GM21619 (cell line): ENCODE measurements at regions not wholly inside any gene's neighbourhood (a gene's known extent, or its start where the extent isn't known, plus 50 kb on each side); places are given as distances from the start of the nearest gene placed in this dataset.
"Not testable (repeated sequence)": the region's sequence is repeated elsewhere in the genome, so short reads cannot be mapped to it uniquely, and the experiment has no call there.

ENCODE experiments used
- ATAC-seq: cut with Tn5 transposase; IDR thresholded peaks from one replicate; pipeline ENCODE4 v1.9.1; 2021; ENCODE audit not compliant: unreplicated experiment

DNA sequence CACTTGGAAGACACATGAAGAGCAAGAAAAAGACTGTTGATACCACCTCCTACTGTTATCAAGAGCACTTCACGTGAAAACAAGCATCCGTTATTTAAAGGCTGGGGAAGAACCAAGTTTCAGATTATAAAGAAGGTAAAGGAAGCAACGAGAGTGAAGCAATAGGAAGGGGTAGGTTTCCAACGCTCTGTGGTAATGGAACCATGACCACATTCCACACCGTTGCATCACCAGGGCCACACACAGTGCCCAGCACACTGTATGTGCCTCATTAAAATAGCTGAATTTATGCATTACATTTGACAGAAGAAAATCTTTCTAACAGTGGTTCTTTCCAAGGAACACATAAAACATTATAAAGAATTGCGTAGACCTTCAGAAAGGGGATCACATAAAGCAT is 435.8 kb downstream of the MRPL39 start:
- no peak for ATAC-seq

- ATAC-seq, result no peak
Observed at GRCh38 chr21:25170681-25171080, 436.6 kb downstream of the MRPL39 start.

GRCh38 chr21:25169370-25169769 is 437.9 kb downstream of the MRPL39 start:
- ATAC-seq, result no peak

GRCh38 chr21:25166904-25167303 is 440.4 kb downstream of the MRPL39 start:
- not testable (repeated sequence) for ATAC-seq

- ATAC-seq, result no peak
Observed at GRCh38 chr21:25161571-25161970, 445.7 kb downstream of the MRPL39 start.

DNA sequence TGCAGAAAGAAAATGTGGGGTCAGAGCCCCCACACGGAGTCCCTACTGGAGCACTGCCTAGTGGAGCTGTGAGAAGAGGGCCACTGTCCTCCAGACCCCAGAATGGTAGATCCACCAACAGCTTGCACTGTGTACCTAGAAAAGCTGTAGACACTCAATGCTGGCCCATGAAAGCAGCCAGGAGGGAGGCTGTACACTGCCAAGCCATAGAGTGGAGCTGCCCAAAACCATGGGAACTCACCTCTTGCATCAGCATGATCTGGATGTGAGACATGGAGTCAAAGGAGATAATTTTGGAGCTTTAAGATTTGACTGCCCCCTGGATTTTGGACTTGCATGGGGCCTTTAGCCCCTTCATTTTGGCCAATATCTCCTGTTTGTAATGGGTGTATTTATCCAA is 452.3 kb downstream of the MRPL39 start:
- not testable (repeated sequence) for ATAC-seq

DNA sequence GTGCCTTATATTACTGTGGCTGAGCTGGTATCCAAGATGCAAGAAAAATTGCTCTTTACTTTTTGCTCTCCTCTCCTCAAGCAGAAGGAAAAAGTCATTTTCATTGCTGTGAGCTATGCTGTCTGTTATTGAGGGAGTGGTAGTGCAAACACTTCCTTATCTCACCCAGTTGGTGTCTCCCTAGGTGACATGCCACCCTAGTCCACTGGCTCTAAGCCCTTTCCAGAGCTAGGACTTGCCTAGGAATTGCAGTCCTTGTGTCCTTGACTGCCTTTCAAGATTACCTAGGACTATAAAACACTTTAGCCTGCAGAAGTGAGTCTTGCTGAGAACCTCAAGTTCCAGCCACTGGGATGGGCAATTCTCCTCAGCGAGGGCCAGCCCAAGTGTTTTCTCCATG is 458.3 kb downstream of the MRPL39 start:
- no peak for ATAC-seq

GRCh38 chr21:25139414-25139813 is 467.9 kb downstream of the MRPL39 start:
- ATAC-seq, result no peak

DNA sequence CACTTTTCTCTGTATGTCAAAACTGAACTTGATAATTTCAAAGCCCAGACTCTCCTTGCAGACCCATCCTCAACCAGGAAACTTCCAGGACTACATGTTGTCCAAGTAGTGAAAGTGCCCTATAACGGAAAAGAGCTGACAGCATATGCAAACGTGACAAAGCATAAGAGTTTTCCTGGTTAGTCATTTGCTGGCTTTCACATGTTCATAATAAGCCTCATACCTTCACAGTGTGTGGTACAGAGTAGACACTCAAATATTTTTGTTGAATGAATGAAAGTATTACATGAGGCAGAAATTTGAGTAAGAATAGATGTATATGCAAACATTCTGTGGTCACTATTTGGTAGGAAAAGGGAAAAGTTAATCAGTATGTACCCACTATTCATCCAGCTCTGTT is 473.3 kb downstream of the MRPL39 start:
- ATAC-seq, result no peak

DNA sequence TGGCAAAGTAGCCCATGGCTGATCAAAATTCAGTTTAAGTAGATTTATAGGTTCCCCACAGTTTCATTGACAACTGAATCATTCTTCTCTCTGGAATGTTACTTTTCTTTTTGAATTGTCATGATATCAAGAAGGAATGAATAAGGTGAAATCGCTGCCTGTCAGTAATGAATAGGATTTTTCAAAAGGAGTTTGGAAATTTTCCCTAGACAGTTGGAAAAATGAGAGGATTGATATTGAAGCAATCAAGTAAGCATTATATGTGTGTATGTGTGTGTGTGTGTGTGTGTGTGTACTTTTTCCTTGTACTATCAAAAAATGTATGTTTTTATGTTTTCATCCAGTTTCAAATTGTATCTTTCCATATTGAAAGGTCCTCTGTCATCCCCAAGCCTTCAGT is 479.5 kb downstream of the MRPL39 start:
- no peak for ATAC-seq

DNA sequence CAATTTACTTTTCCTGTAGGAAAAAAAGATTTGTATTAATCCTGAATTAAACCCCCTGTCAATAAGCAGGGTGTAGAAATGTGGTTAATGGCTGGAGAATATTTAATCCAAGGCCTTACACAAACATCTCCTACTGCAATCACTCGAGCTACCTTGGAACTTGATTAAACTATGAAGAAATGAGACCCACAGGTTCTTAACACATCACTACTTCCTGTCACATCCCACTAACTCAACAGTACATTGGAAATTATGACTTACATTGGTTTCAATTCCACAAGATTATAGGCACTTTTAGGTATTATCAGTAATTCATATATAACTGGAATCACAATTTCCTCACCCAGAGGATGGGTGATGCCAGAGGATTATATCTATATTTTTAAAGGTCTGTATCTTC is 480.3 kb downstream of the MRPL39 start:
- ATAC-seq, result no peak

GRCh38 chr21:25126564-25126963 is 480.7 kb downstream of the MRPL39 start:
- no peak for ATAC-seq

DNA sequence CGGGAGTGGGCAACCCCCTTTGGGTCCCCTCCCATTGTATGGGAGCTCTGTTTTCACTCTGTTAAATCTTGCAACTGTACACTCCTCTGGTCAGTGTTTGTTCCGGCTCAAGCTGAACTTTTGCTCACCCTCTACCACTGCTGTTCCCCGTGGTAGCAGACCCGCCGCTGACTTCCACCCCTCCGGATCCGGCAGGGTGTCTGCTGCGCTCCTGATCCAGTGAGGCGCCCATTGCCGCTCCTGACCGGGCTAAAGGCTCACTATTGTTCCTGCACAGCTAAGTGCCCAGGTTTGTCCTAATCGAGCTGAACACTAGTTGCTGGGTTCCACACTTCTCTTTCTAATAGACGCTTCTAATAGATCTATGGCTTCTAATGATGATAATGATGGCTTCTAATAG is 488.6 kb downstream of the MRPL39 start:
- no peak for ATAC-seq

GRCh38 chr21:25115021-25115420 is 492.3 kb downstream of the MRPL39 start:
- ATAC-seq, result peak; percentile 85

DNA sequence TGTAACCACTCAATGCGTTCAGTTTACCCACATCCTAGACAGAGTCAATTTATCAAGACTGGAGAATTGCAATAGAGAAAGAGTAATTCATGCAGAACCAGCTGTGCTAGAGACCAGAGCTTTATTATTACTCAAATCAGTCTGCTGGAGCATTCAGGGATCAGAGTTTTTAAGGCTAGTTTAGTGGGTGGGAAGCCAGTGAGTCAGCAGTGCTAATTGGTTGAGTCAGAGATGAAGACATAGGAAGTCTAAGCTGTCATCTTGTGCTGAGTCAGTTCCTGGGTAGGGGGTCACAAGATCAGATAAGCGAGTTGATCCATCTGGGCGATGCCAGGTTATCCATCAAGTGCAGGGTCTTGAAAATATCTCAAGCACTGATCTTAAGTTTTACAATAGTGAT is 499.6 kb downstream of the MRPL39 start:
- no peak for ATAC-seq

GRCh38 chr21:25103500-25104207 is 503.6 kb downstream of the MRPL39 start:
- ATAC-seq, result no peak

DNA sequence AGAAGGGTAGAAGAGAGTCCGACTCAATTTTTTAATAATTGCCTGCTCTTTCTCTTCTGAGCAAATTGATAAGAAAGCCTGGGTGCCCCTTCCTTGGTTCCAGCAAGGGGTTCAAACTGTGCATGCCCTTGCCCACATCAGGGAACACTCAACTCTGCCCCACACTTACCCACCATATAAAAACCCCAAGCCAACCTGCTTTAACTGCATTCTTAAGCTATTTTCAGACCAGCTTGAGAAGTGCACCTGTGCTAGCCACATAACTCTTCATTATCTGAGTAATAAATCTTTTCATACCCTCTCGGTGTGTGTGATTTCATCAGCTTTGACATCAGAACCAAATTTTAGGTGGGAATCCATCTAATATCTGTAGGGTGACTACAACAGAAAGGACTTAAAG is 509.6 kb downstream of the MRPL39 start:
- no peak for ATAC-seq

GRCh38 chr21:25094695-25095094 is 512.6 kb downstream of the MRPL39 start:
- ATAC-seq, result no peak

DNA sequence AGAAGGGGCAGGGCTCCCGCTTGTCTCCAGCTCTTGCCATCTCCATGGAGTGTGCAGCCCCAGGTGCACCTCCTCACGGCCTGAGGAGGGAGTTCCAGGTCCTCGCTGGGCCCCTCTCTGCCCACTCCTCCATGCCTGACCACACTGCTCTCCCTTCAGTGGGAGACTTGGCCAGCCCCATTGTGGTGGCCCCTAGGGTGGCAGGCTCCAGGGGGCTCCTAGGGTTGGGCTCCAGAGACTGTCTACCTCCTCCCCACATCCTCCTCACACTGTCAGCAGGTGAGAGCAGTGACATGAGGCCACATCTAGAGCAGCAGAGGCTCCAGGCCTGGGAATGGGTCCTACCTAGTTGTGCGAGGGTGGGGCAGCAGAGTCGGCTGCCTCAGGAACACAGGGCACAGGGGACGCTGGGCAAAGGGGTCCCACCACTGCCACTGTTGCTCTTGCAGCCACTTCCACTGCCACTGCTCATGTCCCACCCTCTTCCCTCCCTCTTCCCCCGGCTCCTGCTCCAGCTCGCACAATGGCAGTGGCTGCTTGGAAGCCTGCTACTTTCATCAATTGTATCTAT is 514.8 kb downstream of the MRPL39 start:
- no peak for ATAC-seq

DNA sequence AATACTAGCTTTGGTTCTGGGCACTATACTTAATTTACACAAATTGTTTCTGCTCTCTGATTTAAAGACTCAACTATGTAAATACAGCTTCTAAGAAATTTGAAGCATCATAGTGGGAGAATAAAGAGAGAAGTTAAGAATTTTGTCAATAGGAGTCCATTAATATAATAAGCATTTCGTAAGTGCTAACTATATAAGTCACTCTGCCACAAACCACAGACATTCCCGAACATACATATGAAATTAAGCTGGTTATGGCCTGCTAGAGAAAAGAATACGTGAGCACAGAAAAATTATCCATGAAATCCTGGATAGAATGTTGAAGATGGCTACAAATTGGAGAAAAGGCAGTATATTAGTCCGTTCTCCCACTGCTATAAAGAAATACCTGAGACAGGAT is 526.2 kb downstream of the MRPL39 start:
- no peak for ATAC-seq

GRCh38 chr21:25080661-25081060 is 526.6 kb downstream of the MRPL39 start:
- no peak for ATAC-seq

GRCh38 chr21:25080141-25080540 is 527.1 kb downstream of the MRPL39 start:
- ATAC-seq, result no peak

DNA sequence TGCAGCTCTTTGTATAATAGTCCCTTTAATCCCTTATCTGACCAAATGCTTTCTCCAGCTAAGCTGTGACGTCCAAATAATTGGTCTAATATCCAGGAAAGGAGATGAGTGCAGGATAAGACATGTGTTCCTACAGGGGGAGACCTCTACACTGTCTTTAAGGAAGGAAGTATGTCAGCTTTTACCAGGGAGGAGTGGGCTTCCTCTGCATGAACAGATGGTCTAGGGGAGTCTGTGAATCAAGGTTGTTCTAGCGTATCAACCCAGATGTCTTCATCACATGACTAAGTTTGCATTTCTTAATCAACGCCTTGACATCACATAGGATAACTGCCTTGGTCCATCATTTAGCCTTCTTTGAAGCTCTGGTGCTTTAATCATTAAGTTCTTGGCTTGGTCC is 528.2 kb downstream of the MRPL39 start:
- ATAC-seq, result no peak
